ENCODE measurements at regions not wholly inside any gene's neighbourhood (a gene's known extent, or its start where the extent isn't known, plus 50 kb on each side); places are given as distances from the start of the nearest gene placed in this dataset.

- H3K36me3 ChIP-seq (ENCODE audit: control insufficient read depth in 1 of 2, insufficient read depth in 2 of 2, low read depth in 1 of 2, low read length in 2 of 2) = no peaks in the 10 kb centered on the region
- no peak overlapping the region for H4K91ac ChIP-seq (ENCODE audit: low read length)
- no peak overlapping the region for H3K4me2 ChIP-seq (ENCODE audit: low read length, poor library complexity, severe bottlenecking)
- no peak overlapping the region for H4K8ac ChIP-seq (ENCODE audit: low read length)
- no peak overlapping the region for H2BK12ac ChIP-seq (ENCODE audit: low read length in 2 of 2)
- 92% methylated on average over 2 of the region's 2 CpGs for WGBS
- no peak overlapping the region for H2BK15ac ChIP-seq (ENCODE audit: low read depth, poor library complexity, severe bottlenecking)
- no peak for DNase-seq
- H2BK120ac ChIP-seq (ENCODE audit: low read depth, low read length) = no peak overlapping the region
- H3K4me3 ChIP-seq (ENCODE audit: insufficient read depth in 1 of 2, low read depth in 1 of 2, low read length in 2 of 2) = no peak overlapping the region
- no peak overlapping the region for H3K23ac ChIP-seq (ENCODE audit: low read length in 2 of 2)
- no peaks in the 10 kb centered on the region for H3K9me3 ChIP-seq (ENCODE audit: control insufficient read depth, low read length)
- H2BK5ac ChIP-seq (ENCODE audit: low read depth, low read length, poor library complexity, severe bottlenecking) = no peak overlapping the region
- no peaks in the 10 kb centered on the region for H3K27me3 ChIP-seq (ENCODE audit: control insufficient read depth in 1 of 2, insufficient read depth in 1 of 2, low read length in 2 of 2)
- H3K79me1 ChIP-seq (replicated peaks; ENCODE audit: low read length, poor library complexity, severe bottlenecking) = no peaks in the 10 kb centered on the region
- H3K27ac ChIP-seq (ENCODE audit: low read length, poor library complexity, severe bottlenecking) = no peak overlapping the region
- no peak overlapping the region for H3K9ac ChIP-seq (ENCODE audit: low read length)
- no peak overlapping the region for H3K14ac ChIP-seq (ENCODE audit: low read length in 2 of 2)
- H3K4me1 ChIP-seq (ENCODE audit: control insufficient read depth, insufficient read depth, low read depth, low read length) = no peaks in the 10 kb centered on the region
- no peak overlapping the region for H3K4ac ChIP-seq (ENCODE audit: low read depth in 1 of 2, low read length in 2 of 2)
- H2AK5ac ChIP-seq (ENCODE audit: low read length, severe bottlenecking) = no peak overlapping the region
- no peak overlapping the region for H2AFZ ChIP-seq (ENCODE audit: low read depth, low read length)
- no peak overlapping the region for H3K18ac ChIP-seq (ENCODE audit: low read depth in 1 of 2, low read length in 2 of 2)
These were observed 230.8 kb downstream of the NUAK1 start for GRCh38 chr12:105907982-105908381.

GRCh38 chr12:105910030-105910429, 228.7 kb downstream of the NUAK1 start:
- H2AK5ac ChIP-seq (ENCODE audit: low read length, severe bottlenecking) = no peak overlapping the region
- no peak overlapping the region for H3K27ac ChIP-seq (ENCODE audit: low read length, poor library complexity, severe bottlenecking)
- H3K18ac ChIP-seq (ENCODE audit: low read depth in 1 of 2, low read length in 2 of 2) = no peak overlapping the region
- H3K4me2 ChIP-seq (ENCODE audit: low read length, poor library complexity, severe bottlenecking) = no peak overlapping the region
- no peak overlapping the region for H2AFZ ChIP-seq (ENCODE audit: low read depth, low read length)
- no peaks in the 10 kb centered on the region for H3K79me1 ChIP-seq (replicated peaks; ENCODE audit: low read length, poor library complexity, severe bottlenecking)
- H3K36me3 ChIP-seq (ENCODE audit: control insufficient read depth in 1 of 2, insufficient read depth in 2 of 2, low read depth in 1 of 2, low read length in 2 of 2) = no peaks in the 10 kb centered on the region
- H3K4me3 ChIP-seq (ENCODE audit: insufficient read depth in 1 of 2, low read depth in 1 of 2, low read length in 2 of 2) = no peak overlapping the region
- H3K14ac ChIP-seq (ENCODE audit: low read length in 2 of 2) = no peak overlapping the region
- H3K4ac ChIP-seq (ENCODE audit: low read depth in 1 of 2, low read length in 2 of 2) = no peak overlapping the region
- WGBS = 94% methylated on average over 3 of the region's 3 CpGs
- no peaks in the 10 kb centered on the region for H3K27me3 ChIP-seq (ENCODE audit: control insufficient read depth in 1 of 2, insufficient read depth in 1 of 2, low read length in 2 of 2)
- H2BK15ac ChIP-seq (ENCODE audit: low read depth, poor library complexity, severe bottlenecking) = no peak overlapping the region
- H4K8ac ChIP-seq (ENCODE audit: low read length) = no peak overlapping the region
- no peaks in the 10 kb centered on the region for H3K9me3 ChIP-seq (ENCODE audit: control insufficient read depth, low read length)
- DNase-seq = no peak
- H4K91ac ChIP-seq (ENCODE audit: low read length) = no peak overlapping the region
- no peak overlapping the region for H2BK5ac ChIP-seq (ENCODE audit: low read depth, low read length, poor library complexity, severe bottlenecking)
- no peak overlapping the region for H2BK12ac ChIP-seq (ENCODE audit: low read length in 2 of 2)
- no peak overlapping the region for H3K23ac ChIP-seq (ENCODE audit: low read length in 2 of 2)
- H3K9ac ChIP-seq (ENCODE audit: low read length) = no peak overlapping the region
- no peaks in the 10 kb centered on the region for H3K4me1 ChIP-seq (ENCODE audit: control insufficient read depth, insufficient read depth, low read depth, low read length)
- no peak overlapping the region for H2BK120ac ChIP-seq (ENCODE audit: low read depth, low read length)

GRCh38 chr12:105911966-105912365, 226.8 kb downstream of the NUAK1 start:
- Histone ChIP-seq H2BK15ac (ENCODE audit: low read depth, poor library complexity, severe bottlenecking) (no peak overlapping the region), H3K36me3 (ENCODE audit: control insufficient read depth in 1 of 2, insufficient read depth in 2 of 2, low read depth in 1 of 2, low read length in 2 of 2) (no peaks in the 10 kb centered on the region), H3K14ac (ENCODE audit: low read length in 2 of 2) (no peak overlapping the region), H3K4ac (ENCODE audit: low read depth in 1 of 2, low read length in 2 of 2) (no peak overlapping the region), H2AFZ (ENCODE audit: low read depth, low read length) (no peak overlapping the region), H3K23ac (ENCODE audit: low read length in 2 of 2) (no peak overlapping the region), H3K4me3 (ENCODE audit: insufficient read depth in 1 of 2, low read depth in 1 of 2, low read length in 2 of 2) (no peak overlapping the region), H3K4me2 (ENCODE audit: low read length, poor library complexity, severe bottlenecking) (no peak overlapping the region), H2BK12ac (ENCODE audit: low read length in 2 of 2) (no peak overlapping the region), H3K79me1 (replicated peaks; ENCODE audit: low read length, poor library complexity, severe bottlenecking) (no peaks in the 10 kb centered on the region), H4K8ac (ENCODE audit: low read length) (no peak overlapping the region), H4K91ac (ENCODE audit: low read length) (no peak overlapping the region), H3K18ac (ENCODE audit: low read depth in 1 of 2, low read length in 2 of 2) (no peak overlapping the region), H3K27ac (ENCODE audit: low read length, poor library complexity, severe bottlenecking) (no peak overlapping the region), H3K27me3 (ENCODE audit: control insufficient read depth in 1 of 2, insufficient read depth in 1 of 2, low read length in 2 of 2) (no peaks in the 10 kb centered on the region), H3K4me1 (ENCODE audit: control insufficient read depth, insufficient read depth, low read depth, low read length) (no peaks in the 10 kb centered on the region), H2AK5ac (ENCODE audit: low read length, severe bottlenecking) (peak overlapping the region; percentile 46), H2BK120ac (ENCODE audit: low read depth, low read length) (no peak overlapping the region), H3K9ac (ENCODE audit: low read length) (no peak overlapping the region), H3K9me3 (ENCODE audit: control insufficient read depth, low read length) (no peaks in the 10 kb centered on the region), H2BK5ac (ENCODE audit: low read depth, low read length, poor library complexity, severe bottlenecking) (no peak overlapping the region)
- no peak for DNase-seq
- 93% methylated on average over 4 of the region's 4 CpGs for WGBS

- no peak overlapping the region for H2AK5ac ChIP-seq (ENCODE audit: low read length, severe bottlenecking)
- H2BK120ac ChIP-seq (ENCODE audit: low read depth, low read length) = no peak overlapping the region
- H3K18ac ChIP-seq (ENCODE audit: low read depth in 1 of 2, low read length in 2 of 2) = peak overlapping the region in 1 of 2 experiments; percentile 44
- peak; percentile 48 for DNase-seq
- no peak overlapping the region for H2AFZ ChIP-seq (ENCODE audit: low read depth, low read length)
- 84% methylated on average over 7 of the region's 9 CpGs for WGBS
- H2BK12ac ChIP-seq (ENCODE audit: low read length in 2 of 2) = no peak overlapping the region
- H3K27me3 ChIP-seq (ENCODE audit: control insufficient read depth in 1 of 2, insufficient read depth in 1 of 2, low read length in 2 of 2) = no peaks in the 10 kb centered on the region
- H3K9ac ChIP-seq (ENCODE audit: low read length) = no peak overlapping the region
- H3K23ac ChIP-seq (ENCODE audit: low read length in 2 of 2) = no peak overlapping the region
- no peaks in the 10 kb centered on the region for H3K79me1 ChIP-seq (replicated peaks; ENCODE audit: low read length, poor library complexity, severe bottlenecking)
- H2BK15ac ChIP-seq (ENCODE audit: low read depth, poor library complexity, severe bottlenecking) = no peak overlapping the region
- no peak overlapping the region for H3K14ac ChIP-seq (ENCODE audit: low read length in 2 of 2)
- no peaks in the 10 kb centered on the region for H3K9me3 ChIP-seq (ENCODE audit: control insufficient read depth, low read length)
- no peaks in the 10 kb centered on the region for H3K4me1 ChIP-seq (ENCODE audit: control insufficient read depth, insufficient read depth, low read depth, low read length)
- H3K4me3 ChIP-seq (ENCODE audit: insufficient read depth in 1 of 2, low read depth in 1 of 2, low read length in 2 of 2) = no peak overlapping the region
- H3K27ac ChIP-seq (ENCODE audit: low read length, poor library complexity, severe bottlenecking) = no peak overlapping the region
- H4K8ac ChIP-seq (ENCODE audit: low read length) = no peak overlapping the region
- H4K91ac ChIP-seq (ENCODE audit: low read length) = no peak overlapping the region
- no peak overlapping the region for H2BK5ac ChIP-seq (ENCODE audit: low read depth, low read length, poor library complexity, severe bottlenecking)
- no peak overlapping the region for H3K4ac ChIP-seq (ENCODE audit: low read depth in 1 of 2, low read length in 2 of 2)
- no peaks in the 10 kb centered on the region for H3K36me3 ChIP-seq (ENCODE audit: control insufficient read depth in 1 of 2, insufficient read depth in 2 of 2, low read depth in 1 of 2, low read length in 2 of 2)
- no peak overlapping the region for H3K4me2 ChIP-seq (ENCODE audit: low read length, poor library complexity, severe bottlenecking)
These were observed 225.7 kb downstream of the NUAK1 start for GRCh38 chr12:105912882-105913678.

Data from mesenchymal stem cell (in vitro differentiated cells and primary cell).